NCI-H1105 (cell line): ENCODE measurements at regions not wholly inside any gene's neighbourhood (a gene's known extent, or its start where the extent isn't known, plus 50 kb on each side); places are given as distances from the start of the nearest gene placed in this dataset.
"Not testable (repeated sequence)": the region's sequence is repeated elsewhere in the genome, so short reads cannot be mapped to it uniquely, and the experiment has no call there.

Source experiments
- DNase-seq: peaks from one replicate; lab custom pipeline; 2025; lab: John Stamatoyannopoulos, UW

DNA sequence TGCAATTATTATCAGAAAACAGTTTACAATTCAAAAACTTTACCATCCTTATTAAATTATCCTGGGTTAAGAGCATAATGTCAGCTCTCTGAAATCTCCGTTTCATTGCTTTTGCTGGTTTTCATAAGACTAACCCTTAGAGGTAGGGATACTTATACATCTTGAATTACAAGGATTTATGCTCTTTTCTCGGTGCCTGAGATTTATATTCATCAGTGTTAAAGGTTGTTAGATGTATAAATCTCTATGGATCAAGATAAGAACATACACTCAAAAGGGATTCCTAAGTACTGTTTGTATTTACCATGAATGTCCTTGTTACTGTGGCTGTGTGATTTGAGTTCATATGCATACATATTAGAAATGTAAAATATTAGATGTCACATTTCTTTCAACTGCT is 684.7 kb downstream of the EFNA5 start:
- no peak for DNase-seq

DNA sequence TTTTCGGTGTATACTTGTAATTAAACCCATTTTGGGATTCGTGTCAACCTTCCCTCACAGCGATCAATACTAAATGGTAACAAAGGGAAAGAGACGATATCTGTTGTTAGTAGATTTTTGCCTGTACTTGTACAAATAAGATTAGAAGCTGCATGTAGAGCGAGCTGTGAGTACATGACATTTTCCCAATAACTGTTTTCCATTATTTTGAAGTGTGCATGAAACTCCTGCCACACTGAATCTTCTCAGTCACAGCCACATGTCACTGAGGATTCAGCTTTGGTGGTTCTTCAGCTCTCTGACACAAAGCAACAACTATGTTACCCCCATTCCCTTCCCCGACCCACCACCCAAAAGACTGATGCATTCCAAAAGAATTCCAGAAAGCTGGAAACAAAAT is 685.6 kb downstream of the EFNA5 start:
- no peak for DNase-seq

DNA sequence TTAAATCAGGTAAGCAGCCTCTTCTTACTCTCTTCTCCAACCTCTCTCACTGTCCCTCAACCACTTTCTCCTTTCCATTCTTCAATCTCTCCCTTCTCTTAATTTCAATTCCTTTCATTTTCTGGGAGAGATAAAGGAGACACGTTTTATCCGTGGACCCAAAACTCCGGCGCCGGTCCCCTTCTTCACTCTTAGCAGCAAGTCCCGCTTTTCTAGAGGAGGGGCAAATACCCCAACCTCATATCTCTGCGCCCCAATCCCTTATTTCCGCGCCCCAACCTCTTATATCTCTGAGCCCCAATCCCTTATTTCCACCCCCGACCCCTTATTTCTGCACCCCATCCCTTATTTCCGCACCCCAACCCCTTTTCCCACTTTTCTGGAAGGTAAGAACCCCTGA is 691.6 kb downstream of the EFNA5 start:
- not testable (repeated sequence) for DNase-seq

GRCh38 chr5:106978582-106979165 is 692.1 kb downstream of the EFNA5 start:
- DNase-seq: not testable (repeated sequence)

DNA sequence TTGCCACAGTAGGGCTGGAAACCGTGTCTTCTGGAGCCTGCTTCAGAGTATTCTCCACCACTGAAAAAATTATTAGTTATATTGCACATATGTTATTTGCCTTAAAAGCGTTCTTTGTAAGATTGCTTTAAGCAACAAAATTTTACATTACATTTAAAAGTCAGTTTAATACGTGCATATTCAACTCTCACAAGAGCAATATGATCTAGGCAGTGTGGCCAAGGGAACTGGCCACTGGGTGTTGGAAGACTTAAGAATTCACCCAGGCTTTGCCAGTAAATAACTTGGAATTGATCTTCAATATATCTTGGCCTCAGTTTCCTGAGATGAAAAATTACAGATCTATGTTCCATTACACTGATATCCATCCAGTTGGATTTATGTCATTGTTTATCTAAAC is 694.4 kb downstream of the EFNA5 start:
- DNase-seq: no peak

GRCh38 chr5:106974272-106974671 is 696.5 kb downstream of the EFNA5 start:
- no peak for DNase-seq

DNA sequence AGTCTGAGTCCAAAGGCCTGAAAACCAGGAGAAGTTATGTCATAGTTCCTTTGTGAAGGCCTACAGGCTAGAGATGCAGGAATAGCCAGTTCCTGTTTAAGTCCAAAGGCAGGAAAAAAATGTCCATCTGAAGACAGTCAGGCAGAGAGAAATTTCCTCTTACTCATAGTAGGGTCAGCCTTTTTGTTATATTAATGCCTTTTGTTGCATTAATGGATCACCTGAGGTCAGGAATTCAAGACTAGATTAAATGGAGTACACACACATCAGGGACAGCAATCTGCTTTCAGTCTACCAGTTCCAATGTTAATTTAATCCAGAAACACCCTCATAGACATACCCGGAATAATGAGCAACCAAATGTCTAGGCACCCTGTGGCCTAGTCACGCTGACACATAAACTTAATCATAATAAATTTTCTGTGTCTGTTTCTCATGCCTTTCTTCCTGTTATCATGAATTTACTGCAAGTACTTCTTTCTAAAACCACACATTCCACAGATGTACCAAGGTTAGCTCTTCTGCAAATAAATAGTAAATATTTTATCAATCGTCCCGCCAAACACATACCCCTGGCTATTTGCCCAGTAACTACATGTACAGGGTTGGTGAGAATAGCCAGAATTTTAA is 703.9 kb downstream of the EFNA5 start:
- DNase-seq: no peak

GRCh38 chr5:106964132-106964531 is 706.6 kb downstream of the EFNA5 start:
- DNase-seq: no peak

- no peak for DNase-seq
Observed at GRCh38 chr5:106963630-106964029, 707.1 kb downstream of the EFNA5 start.

- DNase-seq: no peak
Observed at GRCh38 chr5:106962464-106963230, 708.1 kb downstream of the EFNA5 start.

DNA sequence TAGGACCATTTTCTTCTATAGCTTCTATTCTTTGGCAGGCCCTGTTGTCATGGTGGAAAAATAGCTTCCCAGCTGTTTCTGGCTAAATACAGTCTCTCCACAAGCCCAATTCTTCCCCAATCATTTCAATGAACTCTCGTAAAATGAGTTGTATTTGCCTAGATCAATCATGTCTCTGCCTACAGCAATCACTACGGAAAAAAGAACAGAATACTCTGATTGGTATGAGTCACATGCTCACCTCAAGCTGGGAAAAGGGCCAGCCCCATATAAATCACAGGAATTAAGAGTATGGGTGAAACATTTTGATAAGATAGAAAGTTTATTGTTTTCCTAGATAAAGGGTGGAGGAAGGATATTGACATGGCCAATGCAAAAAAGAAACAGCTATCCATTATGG is 711.4 kb downstream of the EFNA5 start:
- no peak for DNase-seq

GRCh38 chr5:106957336-106957735 is 713.4 kb downstream of the EFNA5 start:
- no peak for DNase-seq

DNA sequence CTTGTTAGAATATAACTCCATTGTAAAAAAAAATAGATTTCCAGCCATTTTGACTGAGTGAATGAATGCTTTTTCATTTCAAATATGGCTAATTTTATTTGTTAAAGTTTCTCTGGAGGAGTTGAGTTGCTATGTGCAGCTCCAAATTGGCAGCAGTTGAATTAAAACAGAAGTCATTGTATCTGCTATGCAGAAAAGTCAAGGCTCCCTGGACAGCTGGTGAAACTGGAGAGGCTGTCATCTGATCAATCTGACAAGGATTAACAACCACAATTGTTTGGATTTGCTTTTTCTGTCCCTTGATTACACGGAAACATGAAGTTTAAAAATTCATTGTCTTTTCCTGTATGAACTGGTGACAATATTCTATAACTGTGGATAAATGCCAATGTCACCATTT is 713.9 kb downstream of the EFNA5 start:
- DNase-seq: no peak

GRCh38 chr5:106956187-106956586 is 714.5 kb downstream of the EFNA5 start:
- DNase-seq: no peak

GRCh38 chr5:106940986-106941385 is 729.8 kb downstream of the EFNA5 start:
- DNase-seq: no peak

- no peak for DNase-seq
Observed at GRCh38 chr5:106940301-106940846, 730.4 kb downstream of the EFNA5 start.

GRCh38 chr5:106923409-106923808 is 747.3 kb downstream of the EFNA5 start:
- no peak for DNase-seq

GRCh38 chr5:106921567-106921966 is 749.2 kb downstream of the EFNA5 start:
- DNase-seq: no peak

DNA sequence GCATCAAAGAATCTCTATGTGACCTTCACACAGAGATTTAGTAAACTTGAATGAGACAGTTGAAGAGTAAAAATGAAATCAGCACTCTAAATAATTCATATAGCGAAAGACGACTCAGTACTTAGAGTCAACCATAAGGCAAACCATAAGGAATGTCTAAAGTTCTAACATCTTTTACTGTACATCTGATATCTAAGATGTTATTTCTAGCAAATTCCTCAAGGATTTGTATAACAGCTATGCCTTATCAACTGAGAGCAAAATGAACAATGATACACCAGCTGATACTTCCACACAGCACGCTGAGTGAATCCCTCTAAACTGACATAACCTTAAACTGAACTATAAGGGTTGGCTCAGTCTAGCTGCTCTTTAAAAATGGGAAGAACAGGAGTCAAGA is 760.3 kb downstream of the EFNA5 start:
- no peak for DNase-seq

DNA sequence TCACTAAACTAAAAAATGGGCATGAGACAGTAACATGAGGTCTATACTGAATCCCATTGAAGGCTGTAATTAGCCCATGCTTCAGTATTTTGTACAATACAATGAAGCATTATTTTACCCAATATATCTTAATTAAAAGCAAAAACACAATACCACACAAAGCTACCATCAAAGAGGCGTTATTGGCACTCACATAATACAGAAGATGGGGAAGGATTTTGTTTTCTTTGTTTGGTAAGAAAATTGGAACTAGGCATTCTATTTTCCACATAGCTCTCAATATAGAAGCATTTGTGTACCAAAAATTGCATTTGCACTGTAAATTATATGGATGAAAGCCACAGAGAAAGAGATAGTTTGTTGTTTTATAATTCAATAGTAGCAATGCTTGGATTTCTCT is 761.0 kb downstream of the EFNA5 start:
- no peak for DNase-seq

GRCh38 chr5:106907979-106908378 is 762.8 kb downstream of the EFNA5 start:
- no peak for DNase-seq

GRCh38 chr5:106906199-106906598 is 764.5 kb downstream of the EFNA5 start:
- DNase-seq: no peak

GRCh38 chr5:106894964-106895363 is 775.8 kb downstream of the EFNA5 start:
- DNase-seq: no peak
